ENCODE measurements at regions not wholly inside any gene's neighbourhood (a gene's known extent, or its start where the extent isn't known, plus 50 kb on each side); places are given as distances from the start of the nearest gene placed in this dataset.

GRCh38 chr13:76720416-76720815 is 165.8 kb downstream of the KCTD12 start:
- TF ChIP-seq CTCF (IDR thresholded peaks at IDR 0.05) (no peak), POLR2A (IDR thresholded peaks at IDR 0.05) (no peak)

Data from Peyer's patch (tissue), 4 donors.